ENCODE measurements at regions not wholly inside any gene's neighbourhood (a gene's known extent, or its start where the extent isn't known, plus 50 kb on each side); places are given as distances from the start of the nearest gene placed in this dataset.

DNA sequence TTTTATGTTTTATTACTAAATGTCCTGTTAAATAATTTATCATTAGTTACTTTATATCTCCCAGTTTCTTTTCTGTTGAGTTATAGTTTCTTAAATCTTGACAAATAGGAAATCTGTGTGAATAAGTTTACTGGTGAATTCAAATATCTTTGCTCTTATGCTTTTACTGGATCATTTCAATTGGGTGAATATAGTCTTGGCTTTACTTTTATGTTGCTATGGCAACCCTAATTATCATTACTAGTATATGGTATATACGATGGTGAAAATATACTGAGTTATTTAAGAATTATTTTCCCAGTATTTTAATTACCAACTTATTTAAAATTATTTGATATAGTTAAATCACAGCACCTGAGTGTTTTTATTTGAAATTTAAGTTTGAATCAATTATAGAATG lies 363.0 kb downstream of the CDH10 start:
- ChIA-PET POLR2A (ENCODE audit: low non-redundant PET) (no interaction called here), CTCF (no interaction called here)
- DNase-seq (ENCODE audit: low spot score), result no peak
- TF ChIP-seq, protein P1, sequence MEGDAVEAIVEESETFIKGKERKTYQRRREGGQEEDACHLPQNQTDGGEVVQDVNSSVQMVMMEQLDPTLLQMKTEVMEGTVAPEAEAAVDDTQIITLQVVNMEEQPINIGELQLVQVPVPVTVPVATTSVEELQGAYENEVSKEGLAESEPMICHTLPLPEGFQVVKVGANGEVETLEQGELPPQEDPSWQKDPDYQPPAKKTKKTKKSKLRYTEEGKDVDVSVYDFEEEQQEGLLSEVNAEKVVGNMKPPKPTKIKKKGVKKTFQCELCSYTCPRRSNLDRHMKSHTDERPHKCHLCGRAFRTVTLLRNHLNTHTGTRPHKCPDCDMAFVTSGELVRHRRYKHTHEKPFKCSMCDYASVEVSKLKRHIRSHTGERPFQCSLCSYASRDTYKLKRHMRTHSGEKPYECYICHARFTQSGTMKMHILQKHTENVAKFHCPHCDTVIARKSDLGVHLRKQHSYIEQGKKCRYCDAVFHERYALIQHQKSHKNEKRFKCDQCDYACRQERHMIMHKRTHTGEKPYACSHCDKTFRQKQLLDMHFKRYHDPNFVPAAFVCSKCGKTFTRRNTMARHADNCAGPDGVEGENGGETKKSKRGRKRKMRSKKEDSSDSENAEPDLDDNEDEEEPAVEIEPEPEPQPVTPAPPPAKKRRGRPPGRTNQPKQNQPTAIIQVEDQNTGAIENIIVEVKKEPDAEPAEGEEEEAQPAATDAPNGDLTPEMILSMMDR (conservative IDR thresholded peaks at IDR 0.05; ENCODE audit: low read depth), result no peak
- H3K27ac ChIP-seq, result no peak overlapping the region

DNA sequence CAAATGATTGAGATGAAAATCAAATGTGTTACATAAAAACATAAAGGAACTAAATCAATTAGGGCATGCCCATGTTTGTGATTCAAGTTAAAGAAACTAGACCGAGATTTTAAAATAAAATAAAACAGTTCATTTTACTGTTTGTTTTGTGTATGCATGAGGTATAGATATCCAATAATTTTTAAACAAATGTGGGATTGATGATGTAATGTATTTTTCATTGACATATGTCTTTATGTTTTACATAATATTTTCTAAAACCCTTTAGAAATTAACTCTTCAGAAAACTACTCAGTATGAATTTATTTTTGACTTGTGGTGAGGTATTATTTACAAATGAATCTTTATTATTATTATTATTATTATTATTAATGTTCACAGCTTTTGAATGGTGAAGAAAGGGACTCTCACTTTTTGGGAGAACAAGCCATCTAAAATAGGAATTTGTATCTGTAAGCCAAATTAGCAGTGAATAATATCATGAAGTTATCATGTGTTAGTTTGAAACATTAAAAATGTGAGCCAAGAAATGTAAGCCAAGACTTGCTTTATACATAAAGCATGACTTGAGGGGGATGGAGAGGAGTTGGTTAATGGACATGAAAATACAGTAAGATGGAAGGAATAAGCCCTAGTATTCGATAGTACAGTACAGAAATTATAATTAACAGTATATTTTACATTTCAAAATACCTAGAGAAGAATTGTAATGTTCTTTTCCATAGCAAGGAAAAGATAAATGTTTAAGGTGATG lies 355.0 kb downstream of the CDH10 start:
- CTCF ChIA-PET, result no interaction called here
- POLR2A ChIA-PET (ENCODE audit: low non-redundant PET), result no interaction called here
- H3K27ac ChIP-seq, result no peak overlapping the region
- DNase-seq (ENCODE audit: low spot score), result no peak
- TF ChIP-seq, protein P1 (conservative IDR thresholded peaks at IDR 0.05; ENCODE audit: low read depth), result no peak

DNA sequence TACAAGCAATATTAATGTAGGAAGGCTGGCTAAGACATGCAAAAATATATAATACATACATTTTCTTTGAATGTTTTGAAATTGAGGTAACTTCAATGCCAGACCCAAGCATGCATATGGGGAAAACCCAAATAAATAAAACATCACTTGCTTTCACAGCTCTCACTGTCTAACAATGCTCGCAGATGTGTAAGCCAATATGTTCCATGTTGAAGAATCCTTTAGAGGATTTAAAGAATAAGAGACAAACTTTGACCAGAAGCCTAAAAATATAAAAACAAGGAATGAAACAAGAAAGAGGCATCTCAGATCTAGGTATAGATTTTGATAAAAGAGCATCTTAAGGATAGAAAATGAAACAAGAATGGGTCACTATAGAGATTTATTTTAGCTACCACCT lies 354.2 kb downstream of the CDH10 start:
- CTCF ChIA-PET, result interaction anchor here (0.5 kb wide), 1 partner anchor 654 kb away, joined by 3 read pairs; no protein-coding TSS in a partner anchor
- DNase-seq (ENCODE audit: low spot score), result no peak
- POLR2A ChIA-PET (ENCODE audit: low non-redundant PET), result no interaction called here
- H3K27ac ChIP-seq, result no peak overlapping the region
- TF ChIP-seq, protein P1 (conservative IDR thresholded peaks at IDR 0.05; ENCODE audit: low read depth), result no peak

DNA sequence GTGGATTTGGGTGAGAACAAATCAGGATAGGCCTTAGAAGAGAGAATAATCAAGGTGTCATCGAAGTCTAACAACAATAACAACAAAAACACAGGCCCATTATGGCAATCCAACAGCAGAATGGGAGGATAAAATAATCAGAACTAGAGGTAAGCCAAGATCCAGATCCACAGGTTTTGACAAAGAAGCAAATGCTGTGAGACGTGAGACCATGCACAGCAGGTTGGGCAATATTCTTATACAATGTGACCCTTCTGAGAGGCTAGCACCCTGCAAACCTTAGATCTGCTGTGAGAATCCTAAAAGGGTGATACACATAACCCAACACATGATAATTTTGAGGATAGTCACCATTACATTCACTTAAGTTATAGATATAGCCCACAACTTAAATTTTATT lies 352.9 kb downstream of the CDH10 start:
- ChIA-PET POLR2A (ENCODE audit: low non-redundant PET) (no interaction called here), CTCF (no interaction called here)
- H3K27ac ChIP-seq, result no peak overlapping the region
- TF ChIP-seq, protein P1 (conservative IDR thresholded peaks at IDR 0.05; ENCODE audit: low read depth), result no peak
- no peak for DNase-seq (ENCODE audit: low spot score)

DNA sequence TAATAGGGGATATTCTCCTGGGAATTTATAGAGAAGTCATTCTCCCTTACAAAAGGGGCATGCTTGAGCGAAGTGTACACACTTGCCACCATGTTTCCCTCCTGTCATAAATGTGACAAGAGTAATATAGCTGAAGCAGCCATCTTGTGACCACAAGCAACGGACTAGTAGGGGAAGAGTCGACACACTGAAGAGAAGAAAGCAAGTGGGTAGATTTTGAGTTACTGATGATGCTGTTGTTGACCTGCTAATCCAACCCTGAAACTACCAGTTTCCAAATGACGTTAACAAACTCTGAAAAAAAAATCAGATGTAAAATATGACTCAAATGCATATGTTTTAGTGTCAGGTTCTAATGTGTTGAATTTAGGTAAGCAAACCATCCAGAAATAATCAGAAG lies 350.4 kb downstream of the CDH10 start:
- no peak for DNase-seq (ENCODE audit: low spot score)
- no peak overlapping the region for H3K27ac ChIP-seq
- POLR2A ChIA-PET (ENCODE audit: low non-redundant PET), result no interaction called here
- CTCF ChIA-PET, result no interaction called here
- TF ChIP-seq, protein P1 (conservative IDR thresholded peaks at IDR 0.05; ENCODE audit: low read depth), result no peak

DNA sequence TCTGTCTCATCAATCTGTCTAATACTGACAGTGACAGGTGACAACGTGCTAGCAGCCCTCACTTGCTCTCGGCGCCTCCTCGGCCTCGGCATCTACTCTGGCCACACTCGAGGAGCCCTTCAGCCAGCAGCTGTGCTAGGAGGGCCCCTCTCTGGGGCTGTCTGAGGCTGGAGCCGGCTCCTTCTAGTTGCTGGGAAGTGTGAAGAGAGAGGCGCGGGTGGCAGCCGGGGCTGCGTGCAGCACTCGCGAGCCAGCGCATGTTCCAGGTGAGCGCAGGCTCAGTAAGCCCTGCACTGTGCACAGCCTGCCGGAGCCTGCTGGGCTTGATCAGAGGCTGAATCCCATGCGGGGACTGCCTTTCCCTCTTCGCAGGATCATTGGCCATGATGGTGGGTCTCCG lies 330.7 kb downstream of the CDH10 start:
- CTCF ChIA-PET, result interaction anchor here (0.7 kb wide), 1 partner anchor 45 kb away, joined by 3 read pairs; no protein-coding TSS in a partner anchor
- DNase-seq (ENCODE audit: low spot score), result no peak
- POLR2A ChIA-PET (ENCODE audit: low non-redundant PET), result no interaction called here
- TF ChIP-seq, protein P1 (conservative IDR thresholded peaks at IDR 0.05; ENCODE audit: low read depth), result no peak
- no peak overlapping the region for H3K27ac ChIP-seq

All from RWPE1 (cell line).